CD4-positive, alpha-beta memory T cell (primary cell): ENCODE measurements at regions not wholly inside any gene's neighbourhood (a gene's known extent, or its start where the extent isn't known, plus 50 kb on each side); places are given as distances from the start of the nearest gene placed in this dataset.
A peak's percentile ranks its signal among the peaks of the same experiment; 100 is the strongest.

Experiments
- CTCF ChIA-PET: fragments of 350-600 bp; sonication (Branson Sonifier 250); formaldehyde crosslinking; loops from one replicate; lab custom pipeline; 2021; ENCODE audit warnings: inconsistent platforms; ENCODE audit not compliant: partially characterized antibody; lab: Charles Lee
- POLR2A ChIA-PET: fragments of 350-600 bp; sonication (Branson Sonifier 250); formaldehyde crosslinking; loops from one replicate; lab custom pipeline; 2021; ENCODE audit not compliant: partially characterized antibody; lab: Charles Lee
- DNase-seq, 5 donors: peaks; one replicate each; pipeline versions ENCODE4 v3.0.0 to v3.0.0-alpha.2; 2020 to 2022; ENCODE audit warnings: mixed read lengths in 1 of 5
- H3K27ac ChIP-seq: one replicate; pipeline ENCODE4 v1.7.0; 2013; ENCODE audit warnings: low read depth, low read length
- H3K27me3 ChIP-seq: 2 replicates; pipeline ENCODE4 v1.7.0; 2013; ENCODE audit warnings: mild to moderate bottlenecking, low read length, moderate library complexity; ENCODE audit not compliant: insufficient read depth
- H3K36me3 ChIP-seq: 2 replicates; pipeline ENCODE4 v1.7.0; 2013; ENCODE audit warnings: mild to moderate bottlenecking, low read length, moderate library complexity; ENCODE audit not compliant: insufficient read depth
- H3K4me1 ChIP-seq: 2 replicates; pipeline ENCODE4 v1.7.0; 2013; ENCODE audit warnings: mild to moderate bottlenecking, low read length, moderate library complexity; ENCODE audit not compliant: insufficient read depth
- H3K4me3 ChIP-seq, 2 donors: one replicate each; pipeline ENCODE4 v1.7.0; 2013; ENCODE audit warnings: low read length in 2 of 2, mild to moderate bottlenecking in 1 of 2
- H3K9me3 ChIP-seq, 2 donors: one replicate each; pipeline ENCODE4 v1.7.0; 2013; ENCODE audit warnings: low read length in 2 of 2, control low read depth in 1 of 2; ENCODE audit not compliant: control insufficient read depth in 1 of 2
- H3K27ac Mint-ChIP-seq, 7 donors: one replicate each; pipeline ENCODE4 v1.8.0; 2020 to 2021; ENCODE audit warnings: mixed read lengths in 7 of 7, mild to moderate bottlenecking in 6 of 7, inconsistent platforms in 3 of 7, moderate library complexity in 3 of 7
- H3K27me3 Mint-ChIP-seq, 2 donors: one replicate each; pipeline ENCODE4 v1.8.0; 2020 to 2021; ENCODE audit warnings: mixed read lengths in 2 of 2
- H3K36me3 Mint-ChIP-seq, 2 donors: one replicate each; pipeline ENCODE4 v1.8.0; 2020 to 2021; ENCODE audit warnings: mixed read lengths in 2 of 2, inconsistent platforms in 1 of 2, mild to moderate bottlenecking in 1 of 2
- H3K4me1 Mint-ChIP-seq, 4 donors: one replicate each; pipeline ENCODE4 v1.8.0; 2020 to 2021; ENCODE audit warnings: mixed read lengths in 4 of 4, mild to moderate bottlenecking in 1 of 4
- H3K4me3 Mint-ChIP-seq, 8 donors: one replicate each; pipeline ENCODE4 v1.8.0; 2020 to 2021; ENCODE audit warnings: mixed read lengths in 8 of 8, mild to moderate bottlenecking in 7 of 8, moderate library complexity in 6 of 8, inconsistent platforms in 3 of 8
- H3K9me3 Mint-ChIP-seq, 8 donors: one replicate each; pipeline ENCODE4 v1.8.0; 2020 to 2021; ENCODE audit warnings: mixed read lengths in 8 of 8, mild to moderate bottlenecking in 5 of 8, inconsistent platforms in 3 of 8, moderate library complexity in 1 of 8
- intact Hi-C: fragments of 100-400 bp; cut with micrococcal nuclease; formaldehyde crosslinking; loops from one replicate; pipeline ENCODE4 v1.15.1; 2023

DNA sequence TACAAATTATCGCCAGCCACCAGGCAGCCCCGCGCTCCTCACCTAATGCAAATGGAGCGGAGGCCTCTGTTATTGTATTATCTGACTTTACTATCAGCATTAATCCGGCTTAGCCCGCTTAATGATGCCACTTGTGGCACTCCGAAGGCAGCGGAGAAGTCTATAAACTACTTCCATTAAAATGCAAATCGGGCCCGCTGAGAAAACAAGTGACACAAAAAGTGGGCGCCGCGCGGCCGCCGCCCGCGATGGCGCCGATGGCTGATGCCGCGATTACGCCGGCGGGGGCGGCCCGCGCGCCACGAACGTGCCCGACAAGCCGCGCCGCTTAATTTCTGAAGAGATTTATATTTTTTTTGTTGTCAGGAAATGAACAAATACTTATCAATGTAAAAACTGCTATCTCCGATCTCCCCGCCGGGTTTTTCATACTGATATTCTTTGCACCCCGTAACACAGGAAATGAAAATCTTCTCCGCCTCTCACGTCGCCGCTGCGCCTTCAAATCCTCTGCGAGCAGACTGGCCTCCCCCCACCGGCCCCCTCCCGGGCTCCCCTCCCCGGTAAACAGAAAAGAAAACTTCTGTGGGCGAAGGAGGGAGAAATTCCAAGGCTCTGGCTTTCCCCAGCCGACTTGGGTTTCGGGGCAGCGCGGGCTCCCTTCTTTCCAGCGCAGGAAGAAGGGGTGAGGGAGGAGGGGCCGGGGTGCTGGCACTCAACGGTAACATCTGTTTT is 221.8 kb downstream of the INSIG2 start:
- peaks cover 1 to 13% (median 7%) of the 10 kb centered on the region in 4 donors for H3K4me1 Mint-ChIP-seq
- no peaks in the 10 kb centered on the region for H3K36me3 ChIP-seq
- peaks cover 10% of the 10 kb centered on the region for H3K4me1 ChIP-seq
- peak; percentile 74 to 80 (median 77) for DNase-seq
- peak overlapping the region; percentile 66 for H3K27ac ChIP-seq
- no peaks in the 10 kb centered on the region for H3K27me3 ChIP-seq
- ChIA-PET POLR2A (interaction anchor here (0.7 to 1.5 kb wide), 3 partner anchors 8 to 222 kb away, joined by 3 to 6 read pairs (median 4); partner anchors contain the start of gene INSIG2), CTCF (no interaction called here)
- peak overlapping the region; percentile 90 to 99 (median 97) for H3K27ac Mint-ChIP-seq
- no peaks in the 10 kb centered on the region for H3K36me3 Mint-ChIP-seq
- peak overlapping the region; percentile 86 to 95 (median 92) for H3K4me3 Mint-ChIP-seq
- peak overlapping the region; percentile 63 to 81 for H3K4me3 ChIP-seq
- H3K9me3 ChIP-seq: no peaks in the 10 kb centered on the region
- no peaks in the 10 kb centered on the region for H3K9me3 Mint-ChIP-seq
- intact Hi-C loops: loop anchor here (1.0 to 10.0 kb wide), 5 partner anchors 88 to 493 kb away; partner anchors contain the start of gene INSIG2
- peaks cover 0 to 2% of the 10 kb centered on the region in 2 donors for H3K27me3 Mint-ChIP-seq

DNA sequence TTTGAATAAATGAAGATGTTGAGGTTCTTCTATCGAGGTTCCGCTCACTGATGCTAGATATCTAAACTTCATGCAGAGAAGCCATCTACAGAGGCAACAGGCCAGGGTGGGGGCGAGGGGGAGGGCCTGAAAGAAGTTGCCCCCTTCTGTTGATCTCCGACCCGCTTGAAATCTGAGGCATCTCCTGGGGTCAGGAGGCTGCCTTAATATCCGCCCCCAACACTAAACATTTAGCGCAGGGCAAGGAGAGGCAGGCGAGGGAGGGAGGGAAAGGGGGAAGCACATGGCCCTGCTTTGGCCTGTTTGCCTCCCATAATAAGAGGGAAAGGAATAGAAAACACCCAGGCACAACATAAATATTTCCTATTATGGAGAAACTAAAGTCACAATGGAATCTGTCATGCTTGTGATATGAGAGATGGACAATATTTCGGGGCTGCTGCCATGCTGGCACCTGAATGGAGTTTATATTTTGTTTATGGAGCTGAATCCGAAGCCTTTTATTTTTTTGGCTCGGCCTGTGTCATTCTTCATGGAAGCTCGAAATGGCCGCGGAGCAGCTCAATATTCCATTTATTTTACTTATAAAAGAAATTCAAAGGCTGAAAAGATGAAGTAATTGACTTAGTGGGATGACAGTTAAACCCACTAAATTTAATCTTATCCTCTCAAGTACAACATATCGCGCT is 221.1 kb downstream of the INSIG2 start:
- POLR2A ChIA-PET: interaction anchor here (0.7 to 1.2 kb wide), 2 partner anchors 9 to 221 kb away, joined by 3 to 4 read pairs; partner anchors contain the start of gene INSIG2

DNA sequence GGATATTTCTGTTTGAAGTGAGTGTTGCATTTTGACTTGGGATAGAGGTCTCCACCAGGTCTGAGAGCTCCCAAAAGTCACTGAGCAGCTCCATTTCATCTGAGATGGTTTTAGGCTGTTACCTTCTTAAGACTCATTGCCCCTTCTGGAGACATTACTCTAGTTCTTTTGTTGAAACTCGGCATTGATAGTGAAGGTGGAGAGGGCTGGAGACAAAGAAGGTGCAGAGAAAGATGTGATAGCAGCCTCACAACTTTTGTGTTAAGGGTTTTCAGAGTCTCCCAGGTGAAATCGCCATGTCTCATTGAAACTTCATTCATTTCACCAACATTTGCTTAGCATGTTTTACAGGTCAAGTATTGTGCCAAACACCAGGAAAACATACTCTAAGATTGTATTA is 219.6 kb downstream of the INSIG2 start:
- no peaks in the 10 kb centered on the region for H3K36me3 ChIP-seq
- Mint-ChIP-seq H3K27me3 (no peaks in the 10 kb centered on the region), H3K27ac (no peak overlapping the region), H3K4me1 (peaks cover 1 to 13% (median 7%) of the 10 kb centered on the region in 4 donors), H3K9me3 (no peaks in the 10 kb centered on the region), H3K36me3 (no peaks in the 10 kb centered on the region), H3K4me3 (peak overlapping the region in 1 of 8 donors; percentile 72)
- H3K27me3 ChIP-seq: no peaks in the 10 kb centered on the region
- no peak overlapping the region for H3K27ac ChIP-seq
- CTCF ChIA-PET: interaction anchor here (0.7 kb wide), 1 partner anchor 105 kb away, joined by 3 read pairs; no protein-coding TSS in a partner anchor
- intact Hi-C loops: no loop called here
- peaks cover 10% of the 10 kb centered on the region for H3K4me1 ChIP-seq
- no peak for DNase-seq
- H3K9me3 ChIP-seq: no peaks in the 10 kb centered on the region
- H3K4me3 ChIP-seq: no peak overlapping the region
- POLR2A ChIA-PET: no interaction called here

More for the DNA sequence above, 221.1 kb downstream of the INSIG2 start:
- no peaks in the 10 kb centered on the region for H3K9me3 ChIP-seq
- CTCF ChIA-PET: no interaction called here
- DNase-seq: no peak
- peak overlapping the region; percentile 90 to 99 (median 97) for H3K27ac Mint-ChIP-seq
- peak overlapping the region; percentile 63 to 81 for H3K4me3 ChIP-seq
- H3K27ac ChIP-seq: peak overlapping the region; percentile 66
- intact Hi-C loops: no loop called here
- peaks cover 0 to under 1% of the 10 kb centered on the region in 2 donors for H3K27me3 Mint-ChIP-seq
- no peaks in the 10 kb centered on the region for H3K36me3 ChIP-seq
- H3K4me1 ChIP-seq: peaks cover 10% of the 10 kb centered on the region
- H3K9me3 Mint-ChIP-seq: no peaks in the 10 kb centered on the region
- peak overlapping the region; percentile 86 to 95 (median 92) for H3K4me3 Mint-ChIP-seq
- no peaks in the 10 kb centered on the region for H3K36me3 Mint-ChIP-seq
- no peaks in the 10 kb centered on the region for H3K27me3 ChIP-seq
- H3K4me1 Mint-ChIP-seq: peaks cover 1 to 13% (median 7%) of the 10 kb centered on the region in 4 donors

DNA sequence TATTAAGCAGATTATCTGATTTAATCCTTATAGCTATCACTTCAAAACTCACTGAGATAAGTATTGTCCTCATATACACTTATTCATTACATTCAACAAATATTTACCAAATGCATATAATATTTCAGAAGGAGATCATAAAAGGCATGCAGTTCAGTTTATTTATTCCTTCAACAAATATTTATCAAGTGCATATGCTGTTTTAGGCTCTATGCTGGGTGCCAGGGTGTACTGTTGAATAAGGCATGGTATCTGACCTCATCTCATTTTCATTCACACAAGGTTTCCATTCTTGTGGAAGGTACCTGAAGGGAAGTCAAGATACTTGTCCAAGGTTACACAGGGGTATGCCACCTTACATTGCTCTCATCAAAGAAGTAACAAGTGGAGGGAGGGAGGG is 213.0 kb downstream of the INSIG2 start:
- no peak for DNase-seq
- ChIA-PET POLR2A (no interaction called here), CTCF (no interaction called here)
- H3K4me3 ChIP-seq: no peak overlapping the region
- H3K4me1 ChIP-seq: no peaks in the 10 kb centered on the region
- no peaks in the 10 kb centered on the region for H3K4me1 Mint-ChIP-seq
- H3K36me3 ChIP-seq: no peaks in the 10 kb centered on the region
- no peak overlapping the region for H3K4me3 Mint-ChIP-seq
- H3K27ac ChIP-seq: no peak overlapping the region
- no peaks in the 10 kb centered on the region for H3K9me3 ChIP-seq
- no peaks in the 10 kb centered on the region for H3K27me3 ChIP-seq
- H3K9me3 Mint-ChIP-seq: no peaks in the 10 kb centered on the region
- intact Hi-C loops: no loop called here
- H3K36me3 Mint-ChIP-seq: no peaks in the 10 kb centered on the region
- no peak overlapping the region for H3K27ac Mint-ChIP-seq
- peaks cover 14 to 27% of the 10 kb centered on the region in 2 donors for H3K27me3 Mint-ChIP-seq

DNA sequence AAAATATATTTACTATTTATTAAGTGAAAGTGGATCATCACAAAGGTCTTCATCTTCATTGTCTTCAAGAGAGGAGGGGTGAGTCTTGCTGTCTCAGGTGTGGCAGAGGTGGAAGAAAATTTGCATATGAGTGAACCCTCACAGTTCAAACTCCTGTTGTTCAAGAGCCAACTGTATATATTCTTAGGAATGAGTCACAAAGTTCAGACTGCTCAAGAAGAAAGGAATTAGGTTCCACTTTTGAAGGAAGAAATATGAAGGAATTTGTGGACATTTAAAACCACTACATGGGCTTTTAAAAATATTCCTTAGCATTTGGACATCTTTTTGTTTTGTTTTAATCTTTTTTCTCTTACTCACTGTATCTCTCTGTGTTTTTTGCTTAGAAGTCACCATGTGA is 212.6 kb downstream of the INSIG2 start:
- Histone ChIP-seq H3K9me3 (no peaks in the 10 kb centered on the region), H3K36me3 (no peaks in the 10 kb centered on the region), H3K27ac (no peak overlapping the region), H3K4me1 (no peaks in the 10 kb centered on the region), H3K4me3 (no peak overlapping the region), H3K27me3 (no peaks in the 10 kb centered on the region)
- ChIA-PET POLR2A (no interaction called here), CTCF (no interaction called here)
- H3K36me3 Mint-ChIP-seq: no peaks in the 10 kb centered on the region
- intact Hi-C loops: no loop called here
- no peak overlapping the region for H3K4me3 Mint-ChIP-seq
- H3K27me3 Mint-ChIP-seq: peaks cover 17 to 29% of the 10 kb centered on the region in 2 donors
- DNase-seq: no peak
- peaks cover 0 to 2% (median 0%) of the 10 kb centered on the region in 8 donors for H3K9me3 Mint-ChIP-seq
- H3K27ac Mint-ChIP-seq: no peak overlapping the region
- no peaks in the 10 kb centered on the region for H3K4me1 Mint-ChIP-seq

DNA sequence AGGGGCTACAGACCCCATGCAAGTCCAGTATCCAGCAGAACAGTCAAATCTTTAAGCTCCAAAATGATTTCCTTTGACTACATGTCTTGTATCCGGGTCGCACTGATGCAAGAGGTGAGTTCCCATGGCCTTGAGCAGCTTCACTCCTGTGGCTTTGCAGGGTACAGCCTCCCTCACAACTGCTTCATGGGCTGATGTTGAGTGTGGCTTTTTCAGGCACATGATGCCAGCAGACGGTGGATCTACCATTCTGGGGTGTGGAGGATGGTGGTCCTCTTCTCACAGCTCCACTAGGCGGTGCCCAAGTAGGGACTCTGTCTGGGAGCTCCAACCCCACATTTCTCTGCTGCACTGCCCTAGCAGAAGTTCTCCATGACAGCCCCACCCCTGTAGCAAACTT is 208.4 kb downstream of the INSIG2 start:
- Histone ChIP-seq H3K27me3 (no peaks in the 10 kb centered on the region), H3K9me3 (no peaks in the 10 kb centered on the region), H3K27ac (no peak overlapping the region), H3K4me3 (no peak overlapping the region), H3K36me3 (no peaks in the 10 kb centered on the region), H3K4me1 (no peaks in the 10 kb centered on the region)
- Mint-ChIP-seq H3K27ac (no peak overlapping the region), H3K36me3 (no peaks in the 10 kb centered on the region), H3K4me3 (no peak overlapping the region), H3K4me1 (no peaks in the 10 kb centered on the region), H3K27me3 (peaks cover 21 to 31% of the 10 kb centered on the region in 2 donors), H3K9me3 (peaks cover 0 to 3% (median 0%) of the 10 kb centered on the region in 8 donors)
- ChIA-PET POLR2A (no interaction called here), CTCF (no interaction called here)
- DNase-seq: no peak
- intact Hi-C loops: no loop called here
